Breast epithelium (tissue), 4 donors: ENCODE measurements at regions not wholly inside any gene's neighbourhood (a gene's known extent, or its start where the extent isn't known, plus 50 kb on each side); places are given as distances from the start of the nearest gene placed in this dataset.

ENCODE experiments used
- DNase-seq, 2 donors: peaks; one replicate each; pipeline ENCODE4 v3.0.0-alpha.2; 2019; ENCODE audit warnings: low spot score in 2 of 2
- H3K27ac ChIP-seq, 2 donors: fragments of 200-600 bp; sonication (generic) in 1 of 2; one replicate each; pipeline ENCODE4 v1.5.1; 2016 to 2019; ENCODE audit warnings: mild to moderate bottlenecking in 1 of 2
- H3K27me3 ChIP-seq, 2 donors: fragments of 200-600 bp; sonication (generic) in 1 of 2; one replicate each; pipeline versions ENCODE4 v1.5.1 to v1.6.0; 2017 to 2019; ENCODE audit warnings: control low read depth in 1 of 2, mild to moderate bottlenecking in 1 of 2
- H3K36me3 ChIP-seq: fragments of 200-600 bp; one replicate; pipeline ENCODE4 v1.5.1; 2019
- H3K4me1 ChIP-seq, 2 donors: fragments of 200-600 bp; sonication (generic); one replicate each; pipeline ENCODE4 v1.5.1; 2016 to 2019; ENCODE audit warnings: control low read depth in 1 of 2
- H3K4me3 ChIP-seq, 3 donors: fragments of 200-600 bp; sonication (generic); 1 replicate in 2 of 3; 2 replicates in 1 of 3; pipeline ENCODE4 v1.5.1; 2016 to 2019; ENCODE audit warnings: mild to moderate bottlenecking in 3 of 3, moderate library complexity in 2 of 3
- H3K9me3 ChIP-seq, 2 donors: fragments of 200-600 bp; sonication (generic) in 1 of 2; one replicate each; pipeline ENCODE4 v1.5.1; 2016 to 2019; ENCODE audit warnings: control low read depth in 1 of 2
- POLR2A ChIP-seq: fragments of 450-650 bp; IDR thresholded peaks from one replicate; pipeline ENCODE4 v1.6.1; 2016; ENCODE audit warnings: antibody characterized with exemption, mild to moderate bottlenecking, moderate library complexity
- POLR2AphosphoS5 ChIP-seq, 3 donors: sonication (generic); formaldehyde crosslinking; IDR thresholded peaks; one replicate each; pipeline ENCODE4 v1.6.1; 2017; ENCODE audit warnings: antibody characterized with exemption in 3 of 3
- intact Hi-C: fragments of 100-400 bp; cut with DNase I; formaldehyde crosslinking; loops from one replicate; pipeline ENCODE4 v1.15.1; 2023; ENCODE audit warnings: low total_unique reads
- TF ChIP-seq, protein P1 (sequence below), 3 donors: fragments of 450-650 bp; IDR thresholded peaks; one replicate each; pipeline ENCODE4 v1.5.1; 2016 to 2017; ENCODE audit warnings: antibody characterized with exemption in 3 of 3, mild to moderate bottlenecking in 3 of 3, moderate library complexity in 3 of 3

DNA sequence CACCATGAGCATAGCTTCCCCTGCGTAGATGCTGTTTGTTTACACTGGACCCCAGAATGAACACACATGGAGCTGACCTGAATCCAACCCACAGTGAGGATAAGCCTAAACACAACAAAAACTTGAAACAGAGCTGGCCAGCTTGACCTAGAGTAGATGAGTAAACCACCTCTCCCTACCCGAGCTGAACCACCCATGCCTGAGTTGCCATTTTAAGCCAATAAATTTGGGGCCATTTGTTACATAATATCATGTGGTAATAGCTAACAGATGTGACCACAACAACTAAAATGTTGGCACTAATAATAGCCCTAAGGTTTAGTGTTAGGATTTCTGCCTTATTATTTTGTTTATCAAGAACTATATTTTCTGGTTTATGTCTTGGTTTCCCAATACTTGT, 103.2 kb upstream of the GRIK2 start:
- no peaks in the 10 kb centered on the region for H3K36me3 ChIP-seq
- no peak overlapping the region for H3K27ac ChIP-seq
- no peaks in the 10 kb centered on the region for H3K4me1 ChIP-seq
- H3K27me3 ChIP-seq, result no peaks in the 10 kb centered on the region
- no peaks in the 10 kb centered on the region for H3K9me3 ChIP-seq
- no peak for TF ChIP-seq POLR2A
- TF ChIP-seq, protein P1, sequence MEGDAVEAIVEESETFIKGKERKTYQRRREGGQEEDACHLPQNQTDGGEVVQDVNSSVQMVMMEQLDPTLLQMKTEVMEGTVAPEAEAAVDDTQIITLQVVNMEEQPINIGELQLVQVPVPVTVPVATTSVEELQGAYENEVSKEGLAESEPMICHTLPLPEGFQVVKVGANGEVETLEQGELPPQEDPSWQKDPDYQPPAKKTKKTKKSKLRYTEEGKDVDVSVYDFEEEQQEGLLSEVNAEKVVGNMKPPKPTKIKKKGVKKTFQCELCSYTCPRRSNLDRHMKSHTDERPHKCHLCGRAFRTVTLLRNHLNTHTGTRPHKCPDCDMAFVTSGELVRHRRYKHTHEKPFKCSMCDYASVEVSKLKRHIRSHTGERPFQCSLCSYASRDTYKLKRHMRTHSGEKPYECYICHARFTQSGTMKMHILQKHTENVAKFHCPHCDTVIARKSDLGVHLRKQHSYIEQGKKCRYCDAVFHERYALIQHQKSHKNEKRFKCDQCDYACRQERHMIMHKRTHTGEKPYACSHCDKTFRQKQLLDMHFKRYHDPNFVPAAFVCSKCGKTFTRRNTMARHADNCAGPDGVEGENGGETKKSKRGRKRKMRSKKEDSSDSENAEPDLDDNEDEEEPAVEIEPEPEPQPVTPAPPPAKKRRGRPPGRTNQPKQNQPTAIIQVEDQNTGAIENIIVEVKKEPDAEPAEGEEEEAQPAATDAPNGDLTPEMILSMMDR (IDR thresholded peaks at IDR 0.05), result no peak
- TF ChIP-seq POLR2AphosphoS5 (IDR thresholded peaks at IDR 0.05), result no peak
- no peak overlapping the region for H3K4me3 ChIP-seq
- DNase-seq, result no peak
- intact Hi-C loops, result no loop called here

DNA sequence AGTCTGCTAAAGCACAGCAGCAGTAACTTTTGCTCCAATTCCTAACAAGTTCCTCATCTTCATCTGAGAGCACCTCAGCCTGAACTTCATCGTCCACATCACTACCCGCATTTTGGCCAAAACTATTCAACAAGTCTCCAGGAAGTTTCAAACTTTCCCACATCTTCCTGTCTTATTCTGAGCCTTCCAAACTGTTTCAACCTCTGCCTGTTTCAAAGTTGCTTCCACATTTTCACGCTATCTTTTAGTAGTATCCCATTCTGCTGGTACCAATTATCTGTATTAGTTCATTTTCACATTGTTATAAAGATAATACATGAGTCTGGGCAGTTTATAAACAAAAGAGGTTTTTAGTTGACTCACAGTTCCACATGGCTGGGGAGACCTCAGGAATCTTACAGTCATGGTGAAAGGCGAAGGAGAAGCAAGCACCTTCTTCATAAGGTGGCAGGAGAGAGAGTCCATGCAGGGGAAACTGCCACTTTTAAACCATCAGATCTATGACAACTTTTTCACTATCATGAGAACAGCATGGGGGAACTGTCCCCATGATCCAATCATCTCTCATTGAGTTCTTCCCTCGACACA, 99.4 kb upstream of the GRIK2 start:
- no peaks in the 10 kb centered on the region for H3K4me1 ChIP-seq
- no peaks in the 10 kb centered on the region for H3K9me3 ChIP-seq
- no peak for TF ChIP-seq POLR2A
- no peak overlapping the region for H3K4me3 ChIP-seq
- no peaks in the 10 kb centered on the region for H3K27me3 ChIP-seq
- H3K27ac ChIP-seq, result no peak overlapping the region
- no peak for DNase-seq
- no peaks in the 10 kb centered on the region for H3K36me3 ChIP-seq
- intact Hi-C loops, result no loop called here

DNA sequence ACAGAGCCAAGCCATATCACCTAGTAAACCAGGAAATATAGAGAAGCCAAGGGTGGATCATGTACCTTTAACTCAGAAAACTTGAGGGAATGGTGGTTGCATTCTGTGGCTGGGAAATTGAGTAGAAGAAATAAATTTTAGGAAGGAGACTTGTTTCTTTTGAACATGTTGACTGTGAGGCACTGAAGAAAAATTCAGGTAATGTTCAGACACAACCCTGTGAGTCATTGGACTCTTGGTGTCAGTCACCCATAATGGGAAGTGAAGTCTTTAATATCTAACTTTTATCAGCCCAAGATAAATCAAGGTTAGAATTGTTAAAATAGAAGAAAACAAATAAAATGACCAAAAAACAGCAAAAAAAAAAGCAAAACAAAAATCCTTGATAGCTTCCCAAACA, 98.8 kb upstream of the GRIK2 start:
- intact Hi-C loops, result no loop called here
- TF ChIP-seq POLR2AphosphoS5 (IDR thresholded peaks at IDR 0.05), result no peak
- TF ChIP-seq, protein P1 (IDR thresholded peaks at IDR 0.05), result no peak
- TF ChIP-seq POLR2A, result no peak

GRCh38 chr6:101296169-101296960, 97.1 kb upstream of the GRIK2 start:
- TF ChIP-seq POLR2AphosphoS5 (IDR thresholded peaks at IDR 0.05), result no peak
- TF ChIP-seq, protein P1 (IDR thresholded peaks at IDR 0.05), result no peak
- Histone ChIP-seq H3K36me3 (no peaks in the 10 kb centered on the region), H3K27me3 (no peaks in the 10 kb centered on the region), H3K4me3 (no peak overlapping the region), H3K4me1 (no peaks in the 10 kb centered on the region), H3K9me3 (no peaks in the 10 kb centered on the region), H3K27ac (no peak overlapping the region)
- DNase-seq, result no peak
- intact Hi-C loops, result no loop called here

More for the DNA sequence above, 98.8 kb upstream of the GRIK2 start:
- H3K27ac ChIP-seq, result no peak overlapping the region
- H3K36me3 ChIP-seq, result no peaks in the 10 kb centered on the region
- DNase-seq, result no peak
- H3K4me1 ChIP-seq, result no peaks in the 10 kb centered on the region
- H3K4me3 ChIP-seq, result no peak overlapping the region
- H3K9me3 ChIP-seq, result no peaks in the 10 kb centered on the region
- H3K27me3 ChIP-seq, result no peaks in the 10 kb centered on the region

GRCh38 chr6:101302593-101302992, 90.9 kb upstream of the GRIK2 start:
- intact Hi-C loops, result no loop called here
- no peak overlapping the region for H3K27ac ChIP-seq
- H3K4me1 ChIP-seq, result no peaks in the 10 kb centered on the region
- no peak overlapping the region for H3K4me3 ChIP-seq
- no peaks in the 10 kb centered on the region for H3K9me3 ChIP-seq
- no peaks in the 10 kb centered on the region for H3K36me3 ChIP-seq
- TF ChIP-seq POLR2A (no peak), POLR2AphosphoS5 (IDR thresholded peaks at IDR 0.05) (no peak)
- TF ChIP-seq, protein P1 (IDR thresholded peaks at IDR 0.05), result no peak
- DNase-seq, result no peak
- no peaks in the 10 kb centered on the region for H3K27me3 ChIP-seq
